GM23338 (cell line): ENCODE measurements at regions not wholly inside any gene's neighbourhood (a gene's known extent, or its start where the extent isn't known, plus 50 kb on each side); places are given as distances from the start of the nearest gene placed in this dataset.

Experiments used
- ATAC-seq: fragments of 200-7000 bp; cut with Tn5 transposase; 3 replicates; pipeline ENCODE4 v1.9.1; 2020
- DNase-seq: peaks from one replicate; pipeline ENCODE4 v3.0.0-alpha.2; 2015; ENCODE audit warnings: low spot score
- H2AFZ ChIP-seq: fragments of 200-600 bp; sonication (generic); 2 replicates; pipeline ENCODE4 v1.8.0; 2016; ENCODE audit warnings: antibody characterized with exemption, mild to moderate bottlenecking, moderate library complexity
- H3F3A ChIP-seq: fragments of 200-600 bp; sonication (generic); replicated peaks from 2 replicates; pipeline ENCODE4 v1.8.0; 2017; ENCODE audit warnings: antibody characterized with exemption, mixed run types, low read depth
- H3K27ac ChIP-seq: fragments of 200-600 bp; sonication (generic); 2 replicates; pipeline ENCODE4 v1.6.1; 2016; ENCODE audit warnings: low read depth
- H3K27me3 ChIP-seq: fragments of 200-600 bp; sonication (generic); 2 replicates; pipeline ENCODE4 v1.8.0; 2016; ENCODE audit warnings: mild to moderate bottlenecking, mixed run types, moderate library complexity; ENCODE audit not compliant: insufficient read depth
- H3K36me3 ChIP-seq: fragments of 200-600 bp; sonication (generic); 2 replicates; pipeline ENCODE4 v1.8.0; 2016; ENCODE audit warnings: mild to moderate bottlenecking; ENCODE audit not compliant: insufficient read depth
- H3K4me1 ChIP-seq: fragments of 200-600 bp; sonication (generic); 2 replicates; pipeline ENCODE4 v1.8.0; 2016; ENCODE audit warnings: mild to moderate bottlenecking, moderate library complexity; ENCODE audit not compliant: insufficient read depth
- H3K4me2 ChIP-seq: fragments of 200-600 bp; sonication (generic); 2 replicates; pipeline ENCODE4 v1.7.1; 2017; ENCODE audit warnings: mixed run types
- H3K4me3 ChIP-seq: fragments of 200-600 bp; sonication (generic); 2 replicates; pipeline ENCODE4 v1.6.1; 2016; ENCODE audit warnings: mixed run types
- H3K79me2 ChIP-seq: fragments of 200-600 bp; sonication (generic); replicated peaks from 2 replicates; pipeline ENCODE4 v1.8.0; 2017; ENCODE audit warnings: mild to moderate bottlenecking; ENCODE audit not compliant: insufficient read depth
- H3K9me2 ChIP-seq: fragments of 200-600 bp; sonication (generic); 2 replicates; pipeline ENCODE4 v1.8.0; 2017; ENCODE audit not compliant: insufficient read depth
- H4K20me1 ChIP-seq: fragments of 200-600 bp; sonication (generic); replicated peaks from 2 replicates; pipeline ENCODE4 v1.8.0; 2017; ENCODE audit warnings: mild to moderate bottlenecking; ENCODE audit not compliant: insufficient read depth
- H3K27ac Mint-ChIP-seq: 2 replicates; pipeline ENCODE4 v1.8.0; 2020; ENCODE audit warnings: inconsistent platforms, mild to moderate bottlenecking, moderate library complexity, mixed read lengths
- H3K27me3 Mint-ChIP-seq: 3 replicates; pipeline ENCODE4 v1.8.0; 2022; ENCODE audit warnings: low read depth, mild to moderate bottlenecking, moderate library complexity, mixed read lengths, inconsistent platforms; ENCODE audit not compliant: insufficient read depth, poor library complexity
- H3K36me3 Mint-ChIP-seq: 3 replicates; pipeline ENCODE4 v1.8.0; 2021; ENCODE audit warnings: low read depth, mild to moderate bottlenecking, inconsistent platforms, moderate library complexity, mixed read lengths
- H3K4me1 Mint-ChIP-seq: 3 replicates; pipeline ENCODE4 v1.8.0; 2020; ENCODE audit warnings: mild to moderate bottlenecking, inconsistent platforms, mixed read lengths
- H3K4me3 Mint-ChIP-seq: 3 replicates; pipeline ENCODE4 v1.8.0; 2021; ENCODE audit warnings: moderate library complexity, mild to moderate bottlenecking, inconsistent platforms, mixed read lengths
- H3K9me3 Mint-ChIP-seq: 3 replicates; pipeline ENCODE4 v1.8.0; 2020; ENCODE audit warnings: moderate library complexity, mild to moderate bottlenecking, inconsistent platforms, mixed read lengths
- CREB1 ChIP-seq: fragments of 250-450 bp; sonication (Bioruptor Pico); IDR thresholded peaks from 2 replicates; pipeline ENCODE4 v1.5.0; 2020; ENCODE audit warnings: low read depth, mild to moderate bottlenecking, moderate library complexity
- EZH2 ChIP-seq: fragments of 200-600 bp; sonication (generic); IDR thresholded peaks from one replicate; pipeline ENCODE4 v1.8.0; 2017; ENCODE audit warnings: antibody characterized with exemption, mild to moderate bottlenecking, low read depth; ENCODE audit not compliant: unreplicated experiment
- JUNB ChIP-seq: IDR thresholded peaks from one replicate; pipeline ENCODE4 v1.6.1; 2016; ENCODE audit warnings: antibody characterized with exemption; ENCODE audit not compliant: unreplicated experiment
- NANOG ChIP-seq: IDR thresholded peaks from 2 replicates; pipeline ENCODE4 v1.6.1; 2016; ENCODE audit warnings: antibody characterized with exemption, borderline replicate concordance
- POLR2AphosphoS5 ChIP-seq: IDR thresholded peaks from 2 replicates; pipeline ENCODE4 v1.6.1; 2016; ENCODE audit warnings: antibody characterized with exemption, low read depth
- STAT1 ChIP-seq: IDR thresholded peaks from one replicate; pipeline ENCODE4 v1.6.1; 2016; ENCODE audit warnings: antibody characterized with exemption; ENCODE audit not compliant: unreplicated experiment
- ZNF114 ChIP-seq: fragments of 250-450 bp; sonication (Bioruptor Pico); IDR thresholded peaks from 2 replicates; pipeline ENCODE4 v1.5.0; 2020; ENCODE audit warnings: mild to moderate bottlenecking, moderate library complexity
- ZNF331 ChIP-seq: fragments of 250-450 bp; sonication (Bioruptor Pico); IDR thresholded peaks from 2 replicates; pipeline ENCODE4 v1.5.0; 2020; ENCODE audit warnings: low read depth, mild to moderate bottlenecking, moderate library complexity
- TF ChIP-seq, protein P1 (sequence below): fragments of 250-450 bp; sonication (Bioruptor Pico); IDR thresholded peaks from 2 replicates; pipeline ENCODE4 v1.5.0; 2020; ENCODE audit warnings: mild to moderate bottlenecking, moderate library complexity
- TF ChIP-seq, protein P2 (sequence below): IDR thresholded peaks from one replicate; pipeline ENCODE4 v1.6.1; 2018; ENCODE audit warnings: antibody characterized with exemption; ENCODE audit not compliant: unreplicated experiment

DNA sequence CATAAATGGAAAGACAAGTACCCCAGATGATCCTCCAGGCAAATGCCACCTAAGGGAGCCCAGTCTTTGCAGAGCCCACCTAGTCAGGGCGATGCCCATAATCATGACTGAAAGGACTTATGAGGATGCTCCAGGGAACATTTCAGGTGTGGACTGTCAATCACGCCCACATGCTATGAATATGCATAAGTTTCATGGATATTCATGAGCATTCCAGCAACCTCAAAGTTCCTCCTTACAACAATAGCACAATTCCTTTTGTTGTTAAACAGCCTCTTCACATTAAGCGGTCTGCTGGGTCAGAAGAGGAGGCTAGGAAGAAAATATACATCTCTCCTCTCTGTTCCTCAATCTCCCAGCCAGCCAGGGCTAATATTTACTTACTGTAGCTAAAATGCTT is 161.6 kb downstream of the C5orf15 start:
- no peak overlapping the region for H3K4me3 Mint-ChIP-seq
- no peaks in the 10 kb centered on the region for H3K36me3 ChIP-seq
- H3K36me3 Mint-ChIP-seq: no peaks in the 10 kb centered on the region
- DNase-seq (peak; percentile 39), ATAC-seq (peak; percentile 59)
- no peak for TF ChIP-seq ZNF114 (CRISPR knock-in tag)
- TF ChIP-seq JUNB: no peak
- TF ChIP-seq STAT1: no peak
- TF ChIP-seq, protein P1, sequence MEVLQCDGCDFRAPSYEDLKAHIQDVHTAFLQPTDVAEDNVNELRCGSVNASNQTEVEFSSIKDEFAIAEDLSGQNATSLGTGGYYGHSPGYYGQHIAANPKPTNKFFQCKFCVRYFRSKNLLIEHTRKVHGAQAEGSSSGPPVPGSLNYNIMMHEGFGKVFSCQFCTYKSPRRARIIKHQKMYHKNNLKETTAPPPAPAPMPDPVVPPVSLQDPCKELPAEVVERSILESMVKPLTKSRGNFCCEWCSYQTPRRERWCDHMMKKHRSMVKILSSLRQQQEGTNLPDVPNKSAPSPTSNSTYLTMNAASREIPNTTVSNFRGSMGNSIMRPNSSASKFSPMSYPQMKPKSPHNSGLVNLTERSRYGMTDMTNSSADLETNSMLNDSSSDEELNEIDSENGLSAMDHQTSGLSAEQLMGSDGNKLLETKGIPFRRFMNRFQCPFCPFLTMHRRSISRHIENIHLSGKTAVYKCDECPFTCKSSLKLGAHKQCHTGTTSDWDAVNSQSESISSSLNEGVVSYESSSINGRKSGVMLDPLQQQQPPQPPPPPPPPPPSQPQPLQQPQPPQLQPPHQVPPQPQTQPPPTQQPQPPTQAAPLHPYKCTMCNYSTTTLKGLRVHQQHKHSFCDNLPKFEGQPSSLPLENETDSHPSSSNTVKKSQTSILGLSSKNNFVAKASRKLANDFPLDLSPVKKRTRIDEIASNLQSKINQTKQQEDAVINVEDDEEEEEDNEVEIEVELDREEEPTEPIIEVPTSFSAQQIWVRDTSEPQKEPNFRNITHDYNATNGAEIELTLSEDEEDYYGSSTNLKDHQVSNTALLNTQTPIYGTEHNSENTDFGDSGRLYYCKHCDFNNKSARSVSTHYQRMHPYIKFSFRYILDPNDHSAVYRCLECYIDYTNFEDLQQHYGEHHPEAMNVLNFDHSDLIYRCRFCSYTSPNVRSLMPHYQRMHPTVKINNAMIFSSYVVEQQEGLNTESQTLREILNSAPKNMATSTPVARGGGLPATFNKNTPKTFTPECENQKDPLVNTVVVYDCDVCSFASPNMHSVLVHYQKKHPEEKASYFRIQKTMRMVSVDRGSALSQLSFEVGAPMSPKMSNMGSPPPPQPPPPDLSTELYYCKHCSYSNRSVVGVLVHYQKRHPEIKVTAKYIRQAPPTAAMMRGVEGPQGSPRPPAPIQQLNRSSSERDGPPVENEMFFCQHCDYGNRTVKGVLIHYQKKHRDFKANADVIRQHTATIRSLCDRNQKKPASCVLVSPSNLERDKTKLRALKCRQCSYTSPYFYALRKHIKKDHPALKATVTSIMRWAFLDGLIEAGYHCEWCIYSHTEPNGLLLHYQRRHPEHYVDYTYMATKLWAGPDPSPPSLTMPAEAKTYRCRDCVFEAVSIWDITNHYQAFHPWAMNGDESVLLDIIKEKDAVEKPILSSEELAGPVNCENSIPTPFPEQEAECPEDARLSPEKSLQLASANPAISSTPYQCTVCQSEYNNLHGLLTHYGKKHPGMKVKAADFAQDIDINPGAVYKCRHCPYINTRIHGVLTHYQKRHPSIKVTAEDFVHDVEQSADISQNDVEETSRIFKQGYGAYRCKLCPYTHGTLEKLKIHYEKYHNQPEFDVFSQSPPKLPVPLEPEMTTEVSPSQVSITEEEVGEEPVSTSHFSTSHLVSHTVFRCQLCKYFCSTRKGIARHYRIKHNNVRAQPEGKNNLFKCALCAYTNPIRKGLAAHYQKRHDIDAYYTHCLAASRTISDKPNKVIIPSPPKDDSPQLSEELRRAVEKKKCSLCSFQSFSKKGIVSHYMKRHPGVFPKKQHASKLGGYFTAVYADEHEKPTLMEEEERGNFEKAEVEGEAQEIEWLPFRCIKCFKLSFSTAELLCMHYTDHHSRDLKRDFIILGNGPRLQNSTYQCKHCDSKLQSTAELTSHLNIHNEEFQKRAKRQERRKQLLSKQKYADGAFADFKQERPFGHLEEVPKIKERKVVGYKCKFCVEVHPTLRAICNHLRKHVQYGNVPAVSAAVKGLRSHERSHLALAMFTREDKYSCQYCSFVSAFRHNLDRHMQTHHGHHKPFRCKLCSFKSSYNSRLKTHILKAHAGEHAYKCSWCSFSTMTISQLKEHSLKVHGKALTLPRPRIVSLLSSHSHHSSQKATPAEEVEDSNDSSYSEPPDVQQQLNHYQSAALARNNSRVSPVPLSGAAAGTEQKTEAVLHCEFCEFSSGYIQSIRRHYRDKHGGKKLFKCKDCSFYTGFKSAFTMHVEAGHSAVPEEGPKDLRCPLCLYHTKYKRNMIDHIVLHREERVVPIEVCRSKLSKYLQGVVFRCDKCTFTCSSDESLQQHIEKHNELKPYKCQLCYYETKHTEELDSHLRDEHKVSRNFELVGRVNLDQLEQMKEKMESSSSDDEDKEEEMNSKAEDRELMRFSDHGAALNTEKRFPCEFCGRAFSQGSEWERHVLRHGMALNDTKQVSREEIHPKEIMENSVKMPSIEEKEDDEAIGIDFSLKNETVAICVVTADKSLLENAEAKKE: no peak
- no peak for TF ChIP-seq ZNF331 (CRISPR knock-in tag)
- no peak for TF ChIP-seq POLR2AphosphoS5
- no peak for TF ChIP-seq NANOG
- TF ChIP-seq CREB1: no peak
- no peak for TF ChIP-seq EZH2
- TF ChIP-seq, protein P2, sequence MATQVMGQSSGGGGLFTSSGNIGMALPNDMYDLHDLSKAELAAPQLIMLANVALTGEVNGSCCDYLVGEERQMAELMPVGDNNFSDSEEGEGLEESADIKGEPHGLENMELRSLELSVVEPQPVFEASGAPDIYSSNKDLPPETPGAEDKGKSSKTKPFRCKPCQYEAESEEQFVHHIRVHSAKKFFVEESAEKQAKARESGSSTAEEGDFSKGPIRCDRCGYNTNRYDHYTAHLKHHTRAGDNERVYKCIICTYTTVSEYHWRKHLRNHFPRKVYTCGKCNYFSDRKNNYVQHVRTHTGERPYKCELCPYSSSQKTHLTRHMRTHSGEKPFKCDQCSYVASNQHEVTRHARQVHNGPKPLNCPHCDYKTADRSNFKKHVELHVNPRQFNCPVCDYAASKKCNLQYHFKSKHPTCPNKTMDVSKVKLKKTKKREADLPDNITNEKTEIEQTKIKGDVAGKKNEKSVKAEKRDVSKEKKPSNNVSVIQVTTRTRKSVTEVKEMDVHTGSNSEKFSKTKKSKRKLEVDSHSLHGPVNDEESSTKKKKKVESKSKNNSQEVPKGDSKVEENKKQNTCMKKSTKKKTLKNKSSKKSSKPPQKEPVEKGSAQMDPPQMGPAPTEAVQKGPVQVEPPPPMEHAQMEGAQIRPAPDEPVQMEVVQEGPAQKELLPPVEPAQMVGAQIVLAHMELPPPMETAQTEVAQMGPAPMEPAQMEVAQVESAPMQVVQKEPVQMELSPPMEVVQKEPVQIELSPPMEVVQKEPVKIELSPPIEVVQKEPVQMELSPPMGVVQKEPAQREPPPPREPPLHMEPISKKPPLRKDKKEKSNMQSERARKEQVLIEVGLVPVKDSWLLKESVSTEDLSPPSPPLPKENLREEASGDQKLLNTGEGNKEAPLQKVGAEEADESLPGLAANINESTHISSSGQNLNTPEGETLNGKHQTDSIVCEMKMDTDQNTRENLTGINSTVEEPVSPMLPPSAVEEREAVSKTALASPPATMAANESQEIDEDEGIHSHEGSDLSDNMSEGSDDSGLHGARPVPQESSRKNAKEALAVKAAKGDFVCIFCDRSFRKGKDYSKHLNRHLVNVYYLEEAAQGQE: no peak
- H3K9me3 Mint-ChIP-seq: peaks cover 4% of the 10 kb centered on the region; the same call in 2 of the 3 replicates
- H3K4me2 ChIP-seq: peak overlapping the region; percentile 29; the same call in 1 of the 2 replicates
- H3K4me1 Mint-ChIP-seq: peaks cover 10% of the 10 kb centered on the region
- no peaks in the 10 kb centered on the region for H3F3A ChIP-seq
- no peak overlapping the region for H3K27ac ChIP-seq
- no peak overlapping the region for H2AFZ ChIP-seq
- H3K27me3 ChIP-seq: no peaks in the 10 kb centered on the region
- peaks cover 6% of the 10 kb centered on the region for H3K4me1 ChIP-seq
- H4K20me1 ChIP-seq: no peaks in the 10 kb centered on the region
- H3K27ac Mint-ChIP-seq: no peak overlapping the region
- H3K9me2 ChIP-seq: no peaks in the 10 kb centered on the region
- H3K4me3 ChIP-seq: no peak overlapping the region
- no peaks in the 10 kb centered on the region for H3K79me2 ChIP-seq
- H3K27me3 Mint-ChIP-seq: peaks cover 6% of the 10 kb centered on the region
